GM21786 (cell line): ENCODE measurements at regions not wholly inside any gene's neighbourhood (a gene's known extent, or its start where the extent isn't known, plus 50 kb on each side); places are given as distances from the start of the nearest gene placed in this dataset.
"Not testable (repeated sequence)": the region's sequence is repeated elsewhere in the genome, so short reads cannot be mapped to it uniquely, and the experiment has no call there.

Experiments used
- ATAC-seq: cut with Tn5 transposase; IDR thresholded peaks from one replicate; pipeline ENCODE4 v1.9.1; 2021; ENCODE audit not compliant: unreplicated experiment

DNA sequence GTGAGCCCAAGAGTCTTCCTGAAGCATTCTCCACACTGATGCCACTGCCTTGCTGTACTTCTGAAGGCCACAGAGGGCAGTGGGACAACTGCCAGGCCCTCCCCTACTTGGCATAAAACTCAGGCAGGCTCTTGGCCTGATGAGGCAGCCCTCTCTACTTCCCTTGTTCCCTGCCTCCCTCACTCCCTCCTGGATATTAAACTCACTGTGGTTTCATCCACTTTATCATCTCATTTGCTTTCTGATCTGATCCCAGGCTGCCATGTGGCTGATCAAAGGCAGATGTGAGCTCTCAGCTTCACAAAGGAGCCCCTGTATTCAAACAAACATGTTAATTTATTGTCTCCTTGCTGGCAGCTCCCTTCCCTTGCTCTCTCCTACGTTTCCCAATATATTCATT is 533.5 kb downstream of the IGSF11 start:
- no peak for ATAC-seq

DNA sequence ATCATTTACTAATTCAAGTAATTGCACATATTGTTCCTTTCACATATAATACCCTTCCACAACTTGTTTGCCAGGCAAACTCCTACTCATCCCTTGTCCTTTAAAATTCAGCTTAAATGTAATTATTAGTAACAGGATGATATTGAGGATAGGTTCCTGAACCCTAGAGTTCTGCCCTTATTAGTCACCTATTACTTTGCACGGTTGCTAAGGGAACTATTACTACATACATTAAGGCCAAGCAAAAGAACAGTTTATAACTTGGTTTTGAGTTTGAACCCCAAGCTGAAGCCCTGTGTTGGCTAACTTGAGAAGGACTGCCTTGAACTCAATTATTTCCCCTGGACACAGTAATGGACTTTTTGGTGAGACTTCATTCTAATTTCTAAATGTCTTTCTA is 529.7 kb downstream of the IGSF11 start:
- ATAC-seq = no peak

DNA sequence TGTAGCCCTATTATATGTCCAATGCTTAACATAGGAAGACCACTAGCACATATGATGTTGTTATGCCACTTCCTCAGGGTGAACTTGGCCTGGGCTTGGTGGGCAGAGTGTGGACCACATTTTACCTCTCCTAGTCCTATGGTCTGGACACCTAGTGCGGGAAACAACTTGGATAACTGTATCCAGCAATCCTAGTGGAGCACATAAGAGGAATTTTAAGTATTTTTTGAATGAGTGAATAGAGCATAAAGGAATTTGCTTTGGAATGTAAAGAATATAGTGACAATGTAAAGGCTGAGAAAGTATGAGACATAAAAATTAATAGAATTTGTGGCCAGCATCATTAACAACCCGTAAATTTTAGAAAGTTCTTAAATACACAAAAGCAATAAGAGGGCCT is 528.9 kb downstream of the IGSF11 start:
- no peak for ATAC-seq

DNA sequence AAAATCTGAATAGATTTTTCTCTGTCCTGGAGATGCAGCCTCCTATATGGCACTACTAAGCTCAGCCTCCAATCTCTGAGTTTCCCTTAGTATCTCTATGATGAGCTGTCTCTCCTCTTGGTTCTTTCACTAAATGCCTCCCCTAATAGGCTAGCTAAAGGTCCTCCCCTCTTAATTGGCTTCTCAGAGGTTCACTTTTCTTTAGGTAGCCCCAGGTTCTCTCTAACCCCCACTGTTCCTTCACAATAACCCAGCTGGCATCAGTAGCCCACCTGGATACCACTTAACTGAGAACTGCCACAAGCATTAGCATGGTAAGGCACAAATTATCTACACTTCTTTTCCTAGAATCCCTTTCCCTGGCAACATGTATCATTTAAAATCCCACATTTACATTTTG is 523.2 kb downstream of the IGSF11 start:
- no peak for ATAC-seq

DNA sequence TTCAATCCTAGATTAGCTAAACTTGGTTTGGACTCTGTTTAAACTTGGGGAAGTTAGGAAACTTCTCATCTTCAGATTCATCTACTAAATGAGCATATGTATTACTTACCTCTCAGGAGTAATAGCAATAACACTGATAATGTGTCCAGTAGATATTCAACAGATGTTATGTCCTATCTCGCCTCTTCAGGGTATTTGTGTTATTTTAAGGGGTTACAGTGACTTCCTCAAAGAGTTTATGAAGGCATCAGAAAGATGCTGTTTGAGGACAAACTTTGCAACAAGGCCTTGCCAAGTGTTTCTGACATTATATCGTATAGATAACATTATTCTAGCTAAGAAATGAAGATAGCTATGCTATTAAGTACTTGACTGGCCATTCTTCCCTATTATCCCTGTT is 522.3 kb downstream of the IGSF11 start:
- no peak for ATAC-seq

DNA sequence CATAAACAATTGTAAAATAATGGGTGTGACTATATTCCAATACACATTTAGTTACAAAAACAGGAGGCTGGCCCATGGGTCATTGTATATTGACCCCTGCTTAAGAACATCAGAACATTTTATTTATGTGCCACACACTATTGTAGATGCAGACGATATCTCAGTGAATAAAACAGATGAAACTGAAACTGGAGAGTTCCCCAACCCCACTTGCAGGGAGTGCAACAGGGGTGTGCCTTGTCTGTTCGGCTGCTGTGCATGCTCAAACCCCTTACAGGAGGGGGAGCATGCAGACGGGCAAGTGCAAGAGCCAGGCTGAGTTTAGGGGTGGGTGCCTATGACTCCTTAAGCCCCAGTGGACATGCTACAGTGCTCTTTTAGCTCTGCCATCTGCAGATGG is 509.6 kb downstream of the IGSF11 start:
- no peak for ATAC-seq

DNA sequence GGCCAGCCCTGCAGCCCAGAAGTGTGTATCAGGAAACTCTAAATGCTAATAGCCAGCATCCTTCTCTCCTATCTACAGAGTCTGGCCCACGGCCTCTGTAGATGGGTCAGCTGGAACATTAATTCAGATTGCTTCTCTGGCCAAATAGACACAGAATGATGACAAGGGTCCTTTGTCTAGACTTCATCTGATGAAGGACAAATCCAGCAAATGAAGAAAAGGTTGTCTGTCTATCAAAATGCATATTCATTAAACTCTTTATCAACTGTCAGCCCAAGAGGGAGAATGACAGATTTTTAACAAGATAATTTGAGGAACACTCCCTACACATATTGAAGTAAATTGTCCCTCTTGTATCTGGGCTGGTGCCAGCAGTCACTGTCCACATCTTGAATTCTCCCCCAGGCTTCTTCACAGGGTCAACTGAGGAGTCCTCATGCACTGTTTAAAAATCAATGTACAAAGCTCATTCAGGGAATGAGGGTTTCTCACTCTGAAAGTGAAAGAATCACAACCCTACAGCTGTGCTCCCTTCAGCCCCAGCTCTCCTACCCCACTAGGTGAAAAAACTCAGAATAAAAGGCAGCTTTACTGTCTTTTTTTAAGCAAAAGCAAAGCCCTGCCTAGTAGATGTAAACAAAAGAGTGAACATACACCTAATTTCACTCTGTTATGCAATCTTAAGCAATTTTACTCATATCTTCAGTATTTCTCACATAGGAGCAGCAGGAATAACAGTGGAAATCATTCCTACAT is 507.7 kb downstream of the IGSF11 start:
- peak; percentile 81 for ATAC-seq

DNA sequence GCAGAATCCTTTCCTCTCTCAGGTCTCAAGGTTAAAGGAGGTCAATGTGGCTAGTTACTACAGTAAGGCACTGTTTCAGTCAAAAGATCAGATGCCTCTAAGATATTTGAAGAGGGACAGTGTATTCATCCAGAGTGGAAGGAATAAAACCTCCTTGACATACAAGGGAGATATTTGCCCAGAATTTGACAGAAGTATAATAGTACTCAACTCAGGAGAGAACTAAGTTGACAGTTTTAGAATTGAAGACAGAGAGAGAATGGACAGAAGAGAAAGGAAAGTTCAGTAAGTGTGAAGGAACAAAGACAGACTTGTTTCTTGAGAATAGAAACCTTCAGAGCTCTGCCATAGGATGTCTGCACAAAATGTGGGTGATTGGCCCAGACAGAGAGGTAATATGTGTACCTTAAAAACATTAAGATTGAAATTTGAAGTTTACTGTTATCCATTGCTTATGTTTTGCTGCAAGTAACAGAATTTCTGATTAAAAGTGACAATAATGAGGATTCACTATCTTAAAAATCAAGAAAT is 507.1 kb downstream of the IGSF11 start:
- peak; percentile 41 for ATAC-seq

DNA sequence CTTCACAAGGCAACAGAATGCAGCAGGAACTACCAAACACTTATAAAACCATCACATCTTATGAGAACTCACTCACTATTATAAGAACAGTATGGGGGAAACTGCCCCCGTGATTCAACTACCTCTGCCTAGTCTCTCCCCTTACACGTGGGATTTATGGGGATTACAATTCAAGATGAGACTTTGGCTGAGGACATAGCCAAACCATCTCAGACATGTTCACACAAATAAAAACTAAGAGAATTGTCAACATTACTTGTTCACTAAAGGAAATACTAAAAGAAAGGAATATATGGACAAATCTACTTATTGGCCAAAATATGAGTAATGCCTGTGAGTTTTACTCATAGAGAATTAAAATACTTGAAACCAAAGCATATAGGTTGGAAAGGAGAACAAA is 505.1 kb downstream of the IGSF11 start:
- ATAC-seq = no peak

DNA sequence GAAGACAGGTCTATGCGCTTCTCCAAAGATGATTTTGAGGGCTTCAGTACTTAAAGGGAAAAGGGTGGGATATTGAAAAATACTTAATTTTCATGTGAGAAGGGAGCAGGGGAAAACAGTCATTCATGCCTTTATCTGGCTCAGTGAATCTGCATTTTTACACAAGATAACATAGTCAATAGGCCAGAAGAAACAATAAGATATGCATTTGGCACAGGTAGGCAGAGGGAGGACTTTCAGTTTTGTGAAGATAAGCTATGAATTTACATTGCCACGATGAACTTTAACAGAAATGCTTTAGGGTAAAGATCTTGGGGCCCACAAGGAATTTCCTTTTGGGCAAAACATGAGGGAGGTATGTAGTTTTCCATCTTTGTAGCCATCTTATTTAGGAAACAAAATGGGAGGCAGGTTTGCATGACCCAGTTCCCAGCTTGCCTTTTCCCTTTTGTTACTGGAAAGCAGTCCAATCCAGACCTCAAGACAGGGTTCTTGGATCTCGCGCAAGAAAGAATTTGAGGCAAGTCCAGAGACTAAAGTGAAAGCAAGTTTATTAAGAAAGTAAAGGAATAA is 504.2 kb downstream of the IGSF11 start:
- ATAC-seq = no peak

DNA sequence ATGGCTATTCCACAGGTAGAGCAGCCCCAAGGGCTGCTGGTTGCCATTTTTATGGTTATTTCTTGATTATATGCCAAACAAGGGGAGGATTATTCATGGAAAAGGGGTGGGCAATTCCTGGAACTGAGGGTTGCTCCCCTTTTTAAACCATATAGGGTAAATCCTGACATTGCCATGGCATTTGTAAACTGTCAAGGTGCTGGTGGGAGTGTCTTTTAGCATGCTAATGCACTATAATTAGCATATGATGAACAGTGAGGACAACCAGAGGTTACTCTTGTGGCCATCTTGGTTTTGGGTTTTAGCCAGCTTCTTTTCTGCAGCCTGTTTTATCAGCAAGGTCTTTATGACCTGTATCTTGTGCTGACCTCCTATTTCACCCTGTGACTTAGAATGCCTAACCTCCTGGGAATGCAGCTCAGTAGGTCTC is 503.7 kb downstream of the IGSF11 start:
- ATAC-seq = not testable (repeated sequence)

DNA sequence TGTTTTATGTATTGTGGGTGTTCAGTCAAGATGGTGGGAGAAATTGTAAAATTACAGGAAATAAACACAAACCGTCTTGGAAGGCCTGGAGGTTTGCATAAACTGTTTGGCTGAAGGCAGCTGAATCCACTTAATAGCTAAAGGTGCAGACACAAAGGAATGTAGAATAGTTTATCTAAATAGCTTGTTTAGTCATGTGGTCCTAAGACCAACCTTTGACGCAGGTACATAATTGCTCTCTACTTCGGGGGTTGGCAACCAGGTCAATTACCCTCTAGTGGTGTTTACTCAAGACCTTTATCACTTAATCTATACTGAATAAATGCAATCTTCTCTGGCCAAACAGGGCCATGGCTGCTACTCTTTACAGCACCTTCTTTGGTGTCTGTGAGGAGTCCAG is 502.8 kb downstream of the IGSF11 start:
- no peak for ATAC-seq

DNA sequence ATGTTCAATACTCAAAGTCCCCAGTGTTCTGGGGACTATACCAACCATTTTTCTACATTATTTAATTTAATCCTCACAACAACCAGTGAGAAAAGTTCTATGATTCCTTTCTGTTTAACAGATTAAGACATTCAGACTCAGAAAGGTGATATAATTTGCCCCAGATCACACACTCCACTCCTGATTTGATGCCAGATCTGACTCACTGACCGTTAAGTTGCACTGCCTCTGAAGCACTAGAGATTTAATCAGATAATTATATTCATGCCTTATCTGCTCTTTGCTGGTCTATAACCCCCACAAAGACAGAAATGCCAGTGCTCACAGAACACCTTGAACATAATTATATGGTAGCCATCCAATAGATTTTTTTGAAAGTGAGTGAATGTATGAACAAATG is 501.0 kb downstream of the IGSF11 start:
- ATAC-seq = no peak

DNA sequence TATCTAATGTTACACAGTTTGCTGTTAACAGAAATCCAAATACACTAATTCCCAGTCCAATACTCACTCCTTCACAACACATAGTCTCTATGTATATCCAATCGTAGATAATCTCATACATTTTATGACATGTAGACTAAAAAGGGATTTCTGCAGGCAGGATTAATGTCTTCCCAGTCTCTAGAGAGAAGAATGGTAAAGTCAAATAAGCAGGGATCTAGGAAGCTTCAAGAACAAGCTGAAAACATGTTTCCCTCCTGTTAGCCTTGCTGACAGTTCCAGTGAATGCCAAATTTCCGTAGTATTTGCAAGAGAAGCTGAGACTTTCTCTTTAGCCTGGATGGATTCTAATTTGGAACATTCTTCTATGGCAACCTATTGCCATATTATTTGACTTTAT is 500.1 kb downstream of the IGSF11 start:
- no peak for ATAC-seq

DNA sequence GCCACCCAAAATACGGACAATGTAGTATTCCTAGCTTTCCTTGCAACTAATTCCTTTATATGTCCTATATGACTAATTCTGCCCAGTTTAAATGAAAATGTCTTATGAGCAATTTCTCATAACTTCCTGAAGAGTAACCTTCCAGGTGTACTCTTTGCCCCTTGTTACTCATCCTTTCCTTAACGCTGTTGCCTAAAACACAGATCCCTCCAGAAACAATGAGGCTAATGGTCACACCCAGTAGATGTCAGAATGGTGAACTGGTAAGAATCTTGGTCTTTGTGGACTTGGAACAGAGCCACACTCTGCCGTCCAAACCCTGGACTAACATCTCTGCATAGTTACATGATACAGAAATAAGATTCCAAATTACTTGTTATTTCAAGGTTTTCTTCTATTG is 497.9 kb downstream of the IGSF11 start:
- no peak for ATAC-seq

DNA sequence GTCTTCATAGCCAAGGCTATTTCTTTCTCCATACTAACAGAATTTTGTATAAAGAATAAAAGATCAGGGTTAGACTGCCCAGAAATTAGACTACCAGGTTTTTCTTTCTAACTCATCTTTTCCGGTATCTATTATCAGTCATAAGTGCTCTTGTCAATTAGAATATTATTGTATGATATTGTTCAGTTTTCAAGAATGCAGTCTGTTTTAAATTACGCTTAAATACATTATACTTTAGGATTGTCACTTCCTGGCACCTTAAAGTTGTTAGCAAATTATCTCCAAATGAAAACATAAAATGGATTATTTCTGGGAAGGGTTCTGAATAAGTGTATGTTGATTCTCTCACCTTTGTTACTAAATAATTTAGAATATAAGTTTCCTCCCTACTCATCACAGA is 497.2 kb downstream of the IGSF11 start:
- no peak for ATAC-seq

DNA sequence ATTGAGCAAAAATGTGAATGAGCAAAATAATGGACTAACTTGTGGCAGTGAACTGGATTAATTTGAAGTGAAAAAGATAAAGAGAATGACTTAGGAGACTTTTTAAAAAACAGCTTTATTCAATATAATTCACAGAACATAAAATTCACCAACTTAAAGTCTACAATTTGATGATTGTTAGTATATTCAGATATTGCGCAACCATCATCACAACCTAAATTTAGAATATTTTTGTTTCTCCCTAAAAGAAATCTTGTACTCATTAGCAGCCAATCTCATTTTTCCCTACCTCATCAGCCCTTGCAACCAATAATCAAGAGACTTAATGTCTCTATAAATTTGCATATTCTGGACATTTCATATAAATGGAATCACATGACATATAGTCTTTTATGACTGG is 496.5 kb downstream of the IGSF11 start:
- ATAC-seq = no peak

DNA sequence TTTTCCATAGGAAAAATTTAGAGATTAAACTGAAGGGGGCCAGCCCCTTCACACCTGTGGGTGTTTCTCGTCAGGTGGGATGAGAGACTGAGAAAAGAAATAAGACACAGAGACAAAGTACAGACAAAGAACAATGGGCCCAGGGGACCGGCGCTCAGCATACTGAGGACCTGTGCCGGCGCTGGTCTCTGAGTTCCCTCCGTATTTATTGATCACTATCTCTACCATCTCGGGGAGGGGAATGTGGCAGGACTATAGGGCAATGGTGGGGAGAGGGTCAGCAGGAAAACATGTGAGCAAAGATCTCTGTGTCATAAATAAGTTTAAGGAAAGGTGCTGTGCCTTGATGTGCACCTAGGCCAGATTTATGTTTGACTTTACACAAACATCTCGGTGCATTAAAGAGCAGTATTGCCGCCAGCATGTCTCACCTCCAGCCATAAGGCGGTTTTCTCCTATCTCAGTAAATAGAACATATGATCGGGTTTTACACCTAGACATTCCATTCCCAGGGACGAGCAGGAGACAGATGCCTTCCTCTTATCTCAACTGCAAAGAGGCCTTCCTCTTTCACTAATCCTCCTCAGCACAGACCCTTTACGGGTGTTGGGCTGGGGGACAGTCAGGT is 494.7 kb downstream of the IGSF11 start:
- not testable (repeated sequence) for ATAC-seq

DNA sequence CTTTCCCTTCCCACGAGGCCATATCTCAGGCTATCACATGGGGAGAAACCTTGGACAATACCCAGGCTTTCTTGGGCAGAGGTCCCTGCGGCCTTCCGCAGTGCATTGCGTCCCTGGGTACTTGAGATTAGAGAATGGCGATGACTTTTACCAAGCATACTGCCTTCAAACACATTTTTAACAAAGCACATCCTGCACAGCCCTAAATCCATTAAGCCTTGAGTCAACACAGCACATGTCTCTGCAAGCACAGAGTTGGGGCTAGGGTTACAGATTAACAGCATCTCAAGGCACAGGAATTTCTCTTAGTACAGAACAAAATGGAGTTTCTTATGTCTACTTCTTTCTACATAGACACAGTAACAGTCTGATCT is 494.2 kb downstream of the IGSF11 start:
- ATAC-seq = not testable (repeated sequence)

DNA sequence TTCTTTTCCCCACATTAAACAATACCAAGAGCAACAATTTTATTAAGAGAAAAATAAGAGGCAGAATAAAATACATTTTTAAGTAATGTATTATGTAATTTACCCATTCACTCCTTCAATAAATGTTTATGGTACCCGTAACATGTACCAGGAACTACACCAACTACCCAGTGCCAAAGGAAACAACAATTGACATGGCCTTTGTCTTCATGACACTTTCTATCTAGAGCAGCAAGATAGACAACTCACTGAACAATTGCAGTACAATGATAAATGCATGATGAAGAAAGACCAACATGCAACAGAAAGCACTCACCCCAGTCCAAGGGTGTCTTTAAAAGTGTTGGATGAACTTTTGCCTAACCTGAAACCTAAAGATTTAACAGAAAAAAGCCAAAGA is 493.8 kb downstream of the IGSF11 start:
- no peak for ATAC-seq

DNA sequence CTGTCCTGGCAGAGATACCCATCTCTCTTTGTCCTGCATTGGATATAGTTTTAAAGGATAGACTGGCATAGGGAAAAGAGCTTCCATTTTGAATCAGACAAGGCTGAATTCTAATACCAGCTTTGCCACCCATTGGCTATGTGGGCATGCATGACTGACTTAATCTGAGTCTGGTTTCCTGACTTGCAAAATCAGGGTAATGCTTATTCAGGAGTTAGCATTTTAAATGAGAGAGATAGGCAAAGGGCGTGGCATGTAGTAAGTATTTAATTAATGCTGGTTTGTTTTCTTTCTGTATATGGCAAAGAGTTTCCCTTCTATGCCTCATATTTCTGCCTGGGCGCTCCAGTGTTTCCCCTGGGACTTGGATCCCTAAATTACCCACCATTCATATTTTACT is 492.9 kb downstream of the IGSF11 start:
- no peak for ATAC-seq

DNA sequence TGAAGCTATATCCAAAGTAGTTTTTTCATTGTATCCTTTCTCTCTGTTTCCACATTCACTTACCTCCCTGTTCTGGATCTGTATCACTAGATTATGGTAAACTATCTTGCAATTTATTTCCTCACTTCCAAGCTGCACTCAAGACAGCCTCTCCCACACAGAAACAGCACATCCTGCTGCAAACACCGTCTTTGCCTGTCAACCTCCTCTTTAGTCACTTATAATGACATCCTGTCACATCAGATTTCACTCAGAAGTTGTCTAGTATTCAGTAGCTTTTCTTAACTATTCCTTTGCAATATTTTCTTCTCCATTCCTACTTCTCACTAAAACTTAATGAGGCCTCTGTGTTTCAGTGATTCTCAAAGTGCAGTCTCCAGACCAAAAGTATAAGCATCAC is 490.8 kb downstream of the IGSF11 start:
- no peak for ATAC-seq
